A673 (cell line): ENCODE measurements at regions not wholly inside any gene's neighbourhood (a gene's known extent, or its start where the extent isn't known, plus 50 kb on each side); places are given as distances from the start of the nearest gene placed in this dataset.

Source experiments
- BruUV-seq: library from RNA; stranded (reverse); fragments of 400-500 nt; replicated peaks from 2 replicates; lab custom pipeline; 2021; lab: Mats Ljungman, UMichigan
- CTCF ChIA-PET: fragments of 300-600 bp; sonication (Branson Sonifier 250); formaldehyde crosslinking; loops from one replicate; lab custom pipeline; 2022; ENCODE audit warnings: antibody characterized with exemption; lab: Charles Lee
- POLR2A ChIA-PET: fragments of 300-600 bp; sonication (Branson Sonifier 250); formaldehyde crosslinking; loops from one replicate; lab custom pipeline; 2022; ENCODE audit warnings: antibody characterized with exemption; ENCODE audit not compliant: low non-redundant PET; lab: Charles Lee
- DNase-seq: peaks from one replicate; pipeline ENCODE4 v3.0.0-alpha.2; 2015; ENCODE audit warnings: low spot score
- H3K27ac ChIP-seq: fragments of 200-600 bp; sonication (generic); 2 replicates; pipeline ENCODE4 v1.5.1; 2016; ENCODE audit warnings: mixed run types, low read depth, mild to moderate bottlenecking, mixed read lengths, antibody characterized with exemption, low read length; ENCODE audit not compliant: poor library complexity, severe bottlenecking
- H3K27me3 ChIP-seq: fragments of 200-600 bp; sonication (generic); replicated peaks from 2 replicates; pipeline ENCODE4 v1.6.1; 2017; ENCODE audit warnings: mixed run types, low read depth, mild to moderate bottlenecking, mixed read lengths, antibody characterized with exemption, low read length; ENCODE audit not compliant: insufficient read depth, poor library complexity
- H3K36me3 ChIP-seq: fragments of 200-600 bp; sonication (generic); 2 replicates; pipeline ENCODE4 v1.6.1; 2016; ENCODE audit warnings: mixed run types, mild to moderate bottlenecking, mixed read lengths, antibody characterized with exemption, low read length; ENCODE audit not compliant: insufficient read depth, poor library complexity, severe bottlenecking
- H3K4me1 ChIP-seq: fragments of 200-600 bp; sonication (generic); 2 replicates; pipeline ENCODE4 v1.6.1; 2017; ENCODE audit warnings: mixed run types, mild to moderate bottlenecking, mixed read lengths, antibody characterized with exemption, low read length; ENCODE audit not compliant: insufficient read depth, poor library complexity, severe bottlenecking
- H3K4me3 ChIP-seq: fragments of 200-600 bp; sonication (generic); 2 replicates; pipeline ENCODE4 v1.5.1; 2016; ENCODE audit warnings: low read depth, mixed run types, mild to moderate bottlenecking, mixed read lengths, low read length; ENCODE audit not compliant: poor library complexity, severe bottlenecking
- H3K9me3 ChIP-seq: fragments of 200-600 bp; sonication (generic); 2 replicates; pipeline ENCODE4 v1.6.1; 2016; ENCODE audit warnings: mixed run types, low read depth, mild to moderate bottlenecking, mixed read lengths, antibody characterized with exemption, low read length; ENCODE audit not compliant: poor library complexity, severe bottlenecking
- EZH2 ChIP-seq: fragments of 200-600 bp; sonication (generic); IDR thresholded peaks from 2 replicates; pipeline ENCODE4 v1.6.1; 2017; ENCODE audit warnings: borderline replicate concordance, low read depth, mild to moderate bottlenecking, mixed read lengths, antibody characterized with exemption, low read length; ENCODE audit not compliant: poor library complexity, severe bottlenecking
- intact Hi-C: fragments of 100-400 bp; cut with micrococcal nuclease; formaldehyde crosslinking; loops from one replicate; pipeline ENCODE4 v1.10.0; 2022; ENCODE audit not compliant: unreplicated experiment
- TF ChIP-seq, protein P1 (sequence below): fragments of 300-800, 200-600 bp; sonication (generic); conservative IDR thresholded peaks from 2 replicates; pipeline ENCODE4 v1.5.1; 2017; ENCODE audit warnings: low read depth, mild to moderate bottlenecking, antibody characterized with exemption, low read length, moderate library complexity, mixed read lengths

DNA sequence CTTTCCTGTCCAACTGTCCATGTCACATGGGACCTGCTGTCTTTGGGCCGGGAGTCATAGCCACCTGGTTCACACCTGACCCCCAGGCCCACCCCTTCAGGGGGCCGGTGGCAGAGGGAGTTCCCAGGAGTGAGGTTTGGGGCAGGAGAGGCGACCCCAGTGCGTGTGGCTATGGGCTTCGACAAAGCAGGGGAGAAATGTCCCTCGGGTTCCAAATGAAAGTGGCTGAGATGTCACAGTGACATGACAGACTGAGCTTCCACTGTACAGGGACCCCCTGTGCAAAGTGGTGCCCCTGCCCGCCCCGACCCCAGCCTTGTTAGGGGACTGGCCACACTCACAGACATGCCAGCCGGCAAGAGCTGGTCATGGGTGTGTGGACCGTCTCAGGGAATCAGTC is 1297.0 kb downstream of the BRD1 start:
- H3K27ac ChIP-seq: peak overlapping the region; percentile 35
- ChIA-PET CTCF (no interaction called here), POLR2A (no interaction called here)
- BruUV-seq: no TSS peak
- H3K9me3 ChIP-seq: no peaks in the 10 kb centered on the region
- no peak overlapping the region for H3K4me3 ChIP-seq
- no peaks in the 10 kb centered on the region for H3K36me3 ChIP-seq
- H3K4me1 ChIP-seq: peaks cover 22% of the 10 kb centered on the region
- intact Hi-C loops: no loop called here
- no peak for DNase-seq
- no peaks in the 10 kb centered on the region for H3K27me3 ChIP-seq
- TF ChIP-seq, protein P1, sequence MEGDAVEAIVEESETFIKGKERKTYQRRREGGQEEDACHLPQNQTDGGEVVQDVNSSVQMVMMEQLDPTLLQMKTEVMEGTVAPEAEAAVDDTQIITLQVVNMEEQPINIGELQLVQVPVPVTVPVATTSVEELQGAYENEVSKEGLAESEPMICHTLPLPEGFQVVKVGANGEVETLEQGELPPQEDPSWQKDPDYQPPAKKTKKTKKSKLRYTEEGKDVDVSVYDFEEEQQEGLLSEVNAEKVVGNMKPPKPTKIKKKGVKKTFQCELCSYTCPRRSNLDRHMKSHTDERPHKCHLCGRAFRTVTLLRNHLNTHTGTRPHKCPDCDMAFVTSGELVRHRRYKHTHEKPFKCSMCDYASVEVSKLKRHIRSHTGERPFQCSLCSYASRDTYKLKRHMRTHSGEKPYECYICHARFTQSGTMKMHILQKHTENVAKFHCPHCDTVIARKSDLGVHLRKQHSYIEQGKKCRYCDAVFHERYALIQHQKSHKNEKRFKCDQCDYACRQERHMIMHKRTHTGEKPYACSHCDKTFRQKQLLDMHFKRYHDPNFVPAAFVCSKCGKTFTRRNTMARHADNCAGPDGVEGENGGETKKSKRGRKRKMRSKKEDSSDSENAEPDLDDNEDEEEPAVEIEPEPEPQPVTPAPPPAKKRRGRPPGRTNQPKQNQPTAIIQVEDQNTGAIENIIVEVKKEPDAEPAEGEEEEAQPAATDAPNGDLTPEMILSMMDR: no peak
- no peak for TF ChIP-seq EZH2

DNA sequence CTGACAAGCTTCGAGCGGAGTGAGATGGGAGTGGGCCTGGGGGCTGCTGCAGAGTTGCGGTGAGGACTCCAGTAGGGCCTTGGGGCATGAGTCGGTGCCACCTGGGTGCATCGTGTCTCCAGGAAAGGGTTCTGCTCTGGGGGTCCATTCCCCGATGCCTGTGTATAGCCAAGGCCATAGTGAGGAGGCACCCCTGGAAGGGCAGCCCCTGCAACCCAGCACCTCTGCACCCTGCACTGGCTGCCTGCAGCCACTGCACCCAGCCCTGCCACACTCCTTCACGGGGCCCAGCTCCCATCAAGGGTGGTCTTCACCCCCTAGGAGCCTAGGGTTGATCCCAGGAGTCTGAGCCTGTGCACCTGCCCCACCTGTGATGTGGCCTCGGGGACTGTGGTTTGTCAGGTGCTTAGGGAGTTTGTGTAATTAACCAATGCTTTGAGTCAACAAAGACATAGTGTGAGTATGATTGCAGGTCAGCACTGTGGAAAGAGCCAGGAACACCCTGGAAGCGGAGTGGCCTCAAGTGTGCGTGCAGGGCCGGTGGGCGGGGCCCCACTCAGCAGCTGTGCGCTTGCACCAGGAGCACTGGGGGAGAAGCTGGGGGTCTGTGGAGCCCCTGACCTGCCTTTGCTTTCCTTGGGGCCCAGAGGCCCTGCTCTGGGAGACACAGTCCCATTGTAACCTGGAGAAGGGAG is 1299.3 kb downstream of the BRD1 start:
- intact Hi-C loops: no loop called here
- no peak for DNase-seq
- Histone ChIP-seq H3K4me1 (peaks cover 22% of the 10 kb centered on the region), H3K27me3 (no peaks in the 10 kb centered on the region), H3K4me3 (no peak overlapping the region), H3K9me3 (no peaks in the 10 kb centered on the region), H3K27ac (no peak overlapping the region), H3K36me3 (no peaks in the 10 kb centered on the region)
- ChIA-PET CTCF (no interaction called here), POLR2A (no interaction called here)
- BruUV-seq: no TSS peak
- TF ChIP-seq, protein P1: no peak
- no peak for TF ChIP-seq EZH2

DNA sequence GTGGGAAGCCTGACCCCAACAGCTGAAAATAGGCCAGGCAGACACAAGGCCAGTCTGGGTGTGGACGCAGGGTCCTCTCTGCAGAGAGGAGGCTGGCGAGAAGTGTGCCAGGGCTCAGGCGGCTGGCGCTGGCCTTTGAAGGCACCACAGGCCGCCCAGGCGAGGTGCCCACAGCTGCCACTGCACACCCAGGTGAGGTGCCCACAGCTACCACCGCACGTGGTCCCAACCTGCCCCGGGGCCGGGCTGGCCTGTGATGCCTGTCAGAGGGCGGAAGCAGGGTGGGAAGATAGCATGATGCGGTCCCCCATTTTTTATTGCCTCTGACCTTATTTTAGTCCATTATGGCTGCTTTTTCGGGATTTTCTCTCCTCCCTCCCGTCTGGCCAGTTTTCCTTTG is 1303.9 kb downstream of the BRD1 start:
- peaks cover 13% of the 10 kb centered on the region for H3K4me1 ChIP-seq
- POLR2A ChIA-PET: no interaction called here
- no peaks in the 10 kb centered on the region for H3K27me3 ChIP-seq
- no peaks in the 10 kb centered on the region for H3K9me3 ChIP-seq
- intact Hi-C loops: no loop called here
- CTCF ChIA-PET: no interaction called here
- H3K36me3 ChIP-seq: no peaks in the 10 kb centered on the region
- no peak overlapping the region for H3K27ac ChIP-seq
- no peak overlapping the region for H3K4me3 ChIP-seq
- no peak for DNase-seq
- BruUV-seq: no TSS peak
- TF ChIP-seq EZH2: no peak
- TF ChIP-seq, protein P1: no peak
